ENCODE measurements at regions not wholly inside any gene's neighbourhood (a gene's known extent, or its start where the extent isn't known, plus 50 kb on each side); places are given as distances from the start of the nearest gene placed in this dataset.

DNA sequence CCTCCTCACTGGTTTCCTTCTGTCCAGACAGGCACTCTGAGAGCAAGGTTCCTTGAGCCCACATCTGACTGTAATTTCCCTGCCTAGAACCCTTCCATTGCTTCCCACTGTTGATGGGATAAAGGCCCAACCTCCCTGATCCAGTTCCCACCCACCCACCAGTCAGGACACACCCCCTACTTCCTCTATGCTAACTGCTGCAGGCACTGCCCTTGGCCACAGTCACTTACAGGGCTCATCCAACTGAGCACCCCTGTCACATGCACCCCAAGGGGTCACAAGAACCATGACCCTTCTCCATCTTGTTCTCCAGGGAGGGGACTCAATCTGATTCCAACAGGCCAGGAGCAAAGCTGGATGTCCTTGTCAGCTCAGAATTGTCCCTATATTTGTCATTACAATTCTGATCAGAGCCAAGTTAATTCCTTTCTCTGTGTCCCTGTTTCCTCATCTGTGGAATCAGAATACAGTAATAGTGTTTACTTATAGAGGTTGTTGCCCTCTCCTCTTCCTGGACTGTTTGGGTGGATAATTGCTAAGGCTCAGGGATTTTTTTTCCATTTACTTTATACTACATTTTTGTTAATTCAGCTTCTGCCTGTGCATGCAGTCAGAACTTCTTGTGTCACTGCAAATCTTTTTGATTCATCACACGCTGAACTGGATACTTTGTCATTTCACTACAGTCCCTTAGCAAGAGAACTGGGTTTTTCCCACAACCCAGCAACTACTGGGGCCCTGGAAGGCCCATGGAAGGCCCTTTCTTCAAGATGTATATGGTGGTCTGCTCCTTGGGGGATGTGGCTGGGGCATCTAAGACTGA lies 105.6 kb upstream of the MAMLD1 start:
- TF ChIP-seq POLR2A (IDR thresholded peaks at IDR 0.05; ENCODE audit: low read length) (no peak), GATA1 (IDR thresholded peaks at IDR 0.05; ENCODE audit: low read depth, low read length) (no peak)

All from erythroblast (primary cell).